ENCODE measurements at regions not wholly inside any gene's neighbourhood (a gene's known extent, or its start where the extent isn't known, plus 50 kb on each side); places are given as distances from the start of the nearest gene placed in this dataset.

DNA sequence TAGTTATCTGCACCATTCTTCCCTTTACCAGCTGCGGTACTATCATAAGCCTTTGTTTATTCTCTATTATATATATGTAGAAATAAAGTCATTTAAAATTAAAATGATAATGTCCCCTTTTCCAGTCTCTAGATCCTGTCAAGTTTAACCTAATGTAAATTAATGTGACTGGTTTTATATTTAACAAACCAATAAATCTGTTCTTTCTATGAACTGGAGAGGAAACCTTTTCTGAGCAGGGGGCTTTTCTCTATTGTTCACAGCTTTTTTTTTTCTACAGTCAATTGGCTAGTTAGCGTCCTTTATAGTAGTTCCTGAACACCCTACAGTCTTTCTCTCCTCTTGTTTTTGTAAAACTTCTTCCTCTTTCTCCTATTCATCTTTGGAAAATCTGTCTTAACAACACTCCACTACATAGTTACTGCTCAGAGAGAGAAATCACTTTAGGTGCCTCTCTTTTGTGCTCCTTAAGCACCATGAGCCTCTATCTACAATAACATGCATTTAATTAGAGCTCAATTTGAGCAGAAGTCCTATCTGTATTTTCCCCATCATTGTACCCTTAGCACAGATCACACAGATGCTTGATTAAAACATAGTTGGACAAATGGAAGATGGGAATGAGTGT lies 332.6 kb upstream of the SYT1 start:
- DNase-seq (no peak), ATAC-seq (no peak)
- intact Hi-C loops (cut with DNase I) = no loop called here
- no peak overlapping the region for H3K4me3 ChIP-seq
- no peaks in the 10 kb centered on the region for H3K27me3 ChIP-seq
- no peaks in the 10 kb centered on the region for H3K36me3 ChIP-seq
- no peaks in the 10 kb centered on the region for H3K4me1 ChIP-seq
- no peak overlapping the region for H3K27ac ChIP-seq
- TF ChIP-seq, protein P1, sequence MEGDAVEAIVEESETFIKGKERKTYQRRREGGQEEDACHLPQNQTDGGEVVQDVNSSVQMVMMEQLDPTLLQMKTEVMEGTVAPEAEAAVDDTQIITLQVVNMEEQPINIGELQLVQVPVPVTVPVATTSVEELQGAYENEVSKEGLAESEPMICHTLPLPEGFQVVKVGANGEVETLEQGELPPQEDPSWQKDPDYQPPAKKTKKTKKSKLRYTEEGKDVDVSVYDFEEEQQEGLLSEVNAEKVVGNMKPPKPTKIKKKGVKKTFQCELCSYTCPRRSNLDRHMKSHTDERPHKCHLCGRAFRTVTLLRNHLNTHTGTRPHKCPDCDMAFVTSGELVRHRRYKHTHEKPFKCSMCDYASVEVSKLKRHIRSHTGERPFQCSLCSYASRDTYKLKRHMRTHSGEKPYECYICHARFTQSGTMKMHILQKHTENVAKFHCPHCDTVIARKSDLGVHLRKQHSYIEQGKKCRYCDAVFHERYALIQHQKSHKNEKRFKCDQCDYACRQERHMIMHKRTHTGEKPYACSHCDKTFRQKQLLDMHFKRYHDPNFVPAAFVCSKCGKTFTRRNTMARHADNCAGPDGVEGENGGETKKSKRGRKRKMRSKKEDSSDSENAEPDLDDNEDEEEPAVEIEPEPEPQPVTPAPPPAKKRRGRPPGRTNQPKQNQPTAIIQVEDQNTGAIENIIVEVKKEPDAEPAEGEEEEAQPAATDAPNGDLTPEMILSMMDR (IDR thresholded peaks at IDR 0.05) = no peak
- H3K9me3 ChIP-seq = no peaks in the 10 kb centered on the region

- no peaks in the 10 kb centered on the region for H3K27me3 ChIP-seq
- H3K9me3 ChIP-seq = no peaks in the 10 kb centered on the region
- intact Hi-C loops (cut with DNase I) = no loop called here
- H3K36me3 ChIP-seq = no peaks in the 10 kb centered on the region
- TF ChIP-seq, protein P1 (IDR thresholded peaks at IDR 0.05) = no peak
- no peak overlapping the region for H3K27ac ChIP-seq
- ATAC-seq (no peak), DNase-seq (no peak)
- no peaks in the 10 kb centered on the region for H3K4me1 ChIP-seq
- H3K4me3 ChIP-seq = no peak overlapping the region
These were observed 330.3 kb upstream of the SYT1 start for GRCh38 chr12:78534311-78534710.

DNA sequence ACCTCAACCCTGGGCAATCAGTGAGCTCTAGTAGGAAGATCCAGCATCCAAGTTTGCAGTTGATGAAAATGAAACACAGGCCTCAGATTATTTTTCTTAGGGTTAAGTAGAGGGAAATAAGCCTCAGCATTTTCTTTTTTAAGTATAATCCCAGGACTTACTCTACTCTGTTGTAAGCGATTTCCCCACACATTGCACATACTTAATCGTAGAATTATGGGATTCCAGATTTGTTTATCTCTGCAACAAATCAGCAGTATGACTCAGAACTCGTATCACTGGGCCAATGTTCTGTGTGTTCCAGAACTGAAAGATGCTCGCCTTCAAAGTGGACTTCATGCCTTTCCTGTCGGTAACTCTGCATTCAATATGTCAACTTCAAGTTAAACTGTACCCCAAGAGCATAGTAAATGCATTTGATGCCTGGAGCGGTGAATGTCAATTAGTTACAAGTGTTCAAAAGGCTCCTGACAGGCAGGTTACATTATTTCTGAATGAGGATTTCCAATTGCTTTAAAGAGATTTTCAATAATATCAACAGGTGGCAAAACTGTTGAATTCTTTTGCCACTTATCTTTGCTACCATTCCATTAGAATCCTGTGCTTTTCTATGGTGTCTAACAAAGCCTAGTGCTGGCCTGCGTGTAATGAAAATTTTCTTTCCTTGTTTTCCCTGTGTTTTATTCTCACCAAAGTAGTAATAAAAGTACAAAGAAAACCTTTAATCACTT lies 323.8 kb upstream of the SYT1 start:
- DNase-seq (no peak), ATAC-seq (no peak)
- no peaks in the 10 kb centered on the region for H3K4me1 ChIP-seq
- H3K9me3 ChIP-seq = no peaks in the 10 kb centered on the region
- no peaks in the 10 kb centered on the region for H3K36me3 ChIP-seq
- H3K4me3 ChIP-seq = no peak overlapping the region
- H3K27me3 ChIP-seq = no peaks in the 10 kb centered on the region
- intact Hi-C loops (cut with DNase I) = no loop called here
- no peak overlapping the region for H3K27ac ChIP-seq
- TF ChIP-seq, protein P1 (IDR thresholded peaks at IDR 0.05) = no peak

GRCh38 chr12:78550831-78551230 lies 313.7 kb upstream of the SYT1 start:
- Histone ChIP-seq H3K27me3 (no peaks in the 10 kb centered on the region), H3K9me3 (no peaks in the 10 kb centered on the region), H3K4me1 (no peaks in the 10 kb centered on the region), H3K36me3 (no peaks in the 10 kb centered on the region), H3K4me3 (no peak overlapping the region), H3K27ac (no peak overlapping the region)
- intact Hi-C loops (cut with DNase I) = no loop called here
- no peak for DNase-seq
- ATAC-seq = no peak
- TF ChIP-seq, protein P1 (IDR thresholded peaks at IDR 0.05) = no peak

GRCh38 chr12:78555802-78556201 lies 308.8 kb upstream of the SYT1 start:
- no peak for ATAC-seq
- H3K4me1 ChIP-seq = no peaks in the 10 kb centered on the region
- no peaks in the 10 kb centered on the region for H3K9me3 ChIP-seq
- intact Hi-C loops (cut with DNase I) = no loop called here
- DNase-seq = no peak
- TF ChIP-seq, protein P1 (IDR thresholded peaks at IDR 0.05) = no peak
- no peak overlapping the region for H3K4me3 ChIP-seq
- H3K27me3 ChIP-seq = no peaks in the 10 kb centered on the region
- no peaks in the 10 kb centered on the region for H3K36me3 ChIP-seq
- no peak overlapping the region for H3K27ac ChIP-seq
